GM23338 (cell line): ENCODE measurements at regions not wholly inside any gene's neighbourhood (a gene's known extent, or its start where the extent isn't known, plus 50 kb on each side); places are given as distances from the start of the nearest gene placed in this dataset.

Experiments
- ATAC-seq: fragments of 200-7000 bp; cut with Tn5 transposase; 3 replicates; pipeline ENCODE4 v1.9.1; 2020
- DNase-seq: peaks from one replicate; pipeline ENCODE4 v3.0.0-alpha.2; 2015; ENCODE audit warnings: low spot score
- H2AFZ ChIP-seq: fragments of 200-600 bp; sonication (generic); 2 replicates; pipeline ENCODE4 v1.8.0; 2016; ENCODE audit warnings: antibody characterized with exemption, mild to moderate bottlenecking, moderate library complexity
- H3F3A ChIP-seq: fragments of 200-600 bp; sonication (generic); replicated peaks from 2 replicates; pipeline ENCODE4 v1.8.0; 2017; ENCODE audit warnings: antibody characterized with exemption, mixed run types, low read depth
- H3K27ac ChIP-seq: fragments of 200-600 bp; sonication (generic); 2 replicates; pipeline ENCODE4 v1.6.1; 2016; ENCODE audit warnings: low read depth
- H3K27me3 ChIP-seq: fragments of 200-600 bp; sonication (generic); 2 replicates; pipeline ENCODE4 v1.8.0; 2016; ENCODE audit warnings: mild to moderate bottlenecking, mixed run types, moderate library complexity; ENCODE audit not compliant: insufficient read depth
- H3K36me3 ChIP-seq: fragments of 200-600 bp; sonication (generic); 2 replicates; pipeline ENCODE4 v1.8.0; 2016; ENCODE audit warnings: mild to moderate bottlenecking; ENCODE audit not compliant: insufficient read depth
- H3K4me1 ChIP-seq: fragments of 200-600 bp; sonication (generic); 2 replicates; pipeline ENCODE4 v1.8.0; 2016; ENCODE audit warnings: mild to moderate bottlenecking, moderate library complexity; ENCODE audit not compliant: insufficient read depth
- H3K4me2 ChIP-seq: fragments of 200-600 bp; sonication (generic); 2 replicates; pipeline ENCODE4 v1.7.1; 2017; ENCODE audit warnings: mixed run types
- H3K4me3 ChIP-seq: fragments of 200-600 bp; sonication (generic); 2 replicates; pipeline ENCODE4 v1.6.1; 2016; ENCODE audit warnings: mixed run types
- H3K79me2 ChIP-seq: fragments of 200-600 bp; sonication (generic); replicated peaks from 2 replicates; pipeline ENCODE4 v1.8.0; 2017; ENCODE audit warnings: mild to moderate bottlenecking; ENCODE audit not compliant: insufficient read depth
- H3K9me2 ChIP-seq: fragments of 200-600 bp; sonication (generic); 2 replicates; pipeline ENCODE4 v1.8.0; 2017; ENCODE audit not compliant: insufficient read depth
- H4K20me1 ChIP-seq: fragments of 200-600 bp; sonication (generic); replicated peaks from 2 replicates; pipeline ENCODE4 v1.8.0; 2017; ENCODE audit warnings: mild to moderate bottlenecking; ENCODE audit not compliant: insufficient read depth
- H3K27ac Mint-ChIP-seq: 2 replicates; pipeline ENCODE4 v1.8.0; 2020; ENCODE audit warnings: inconsistent platforms, mild to moderate bottlenecking, moderate library complexity, mixed read lengths
- H3K27me3 Mint-ChIP-seq: 3 replicates; pipeline ENCODE4 v1.8.0; 2022; ENCODE audit warnings: low read depth, mild to moderate bottlenecking, moderate library complexity, mixed read lengths, inconsistent platforms; ENCODE audit not compliant: insufficient read depth, poor library complexity
- H3K36me3 Mint-ChIP-seq: 3 replicates; pipeline ENCODE4 v1.8.0; 2021; ENCODE audit warnings: low read depth, mild to moderate bottlenecking, inconsistent platforms, moderate library complexity, mixed read lengths
- H3K4me1 Mint-ChIP-seq: 3 replicates; pipeline ENCODE4 v1.8.0; 2020; ENCODE audit warnings: mild to moderate bottlenecking, inconsistent platforms, mixed read lengths
- H3K4me3 Mint-ChIP-seq: 3 replicates; pipeline ENCODE4 v1.8.0; 2021; ENCODE audit warnings: moderate library complexity, mild to moderate bottlenecking, inconsistent platforms, mixed read lengths
- H3K9me3 Mint-ChIP-seq: 3 replicates; pipeline ENCODE4 v1.8.0; 2020; ENCODE audit warnings: moderate library complexity, mild to moderate bottlenecking, inconsistent platforms, mixed read lengths
- CREB1 ChIP-seq: fragments of 250-450 bp; sonication (Bioruptor Pico); IDR thresholded peaks from 2 replicates; pipeline ENCODE4 v1.5.0; 2020; ENCODE audit warnings: low read depth, mild to moderate bottlenecking, moderate library complexity
- EZH2phosphoT487 ChIP-seq: fragments of 200-600 bp; sonication (generic); IDR thresholded peaks from one replicate; pipeline ENCODE4 v1.8.1; 2018; ENCODE audit warnings: antibody characterized with exemption; ENCODE audit not compliant: unreplicated experiment
- JUNB ChIP-seq: IDR thresholded peaks from one replicate; pipeline ENCODE4 v1.6.1; 2016; ENCODE audit warnings: antibody characterized with exemption; ENCODE audit not compliant: unreplicated experiment
- POLR2AphosphoS5 ChIP-seq: IDR thresholded peaks from 2 replicates; pipeline ENCODE4 v1.6.1; 2016; ENCODE audit warnings: antibody characterized with exemption, low read depth
- ZNF331 ChIP-seq: fragments of 250-450 bp; sonication (Bioruptor Pico); IDR thresholded peaks from 2 replicates; pipeline ENCODE4 v1.5.0; 2020; ENCODE audit warnings: low read depth, mild to moderate bottlenecking, moderate library complexity
- ZNF462 ChIP-seq: fragments of 250-450 bp; sonication (Bioruptor Pico); IDR thresholded peaks from 2 replicates; pipeline ENCODE4 v1.5.0; 2020; ENCODE audit warnings: mild to moderate bottlenecking, moderate library complexity
- TF ChIP-seq, protein P1 (sequence below): IDR thresholded peaks from 2 replicates; pipeline ENCODE4 v1.6.1; 2016; ENCODE audit warnings: antibody characterized with exemption

GRCh38 chr3:99468918-99469317 is 169.5 kb upstream of the COL8A1 start (continued):
- TF ChIP-seq ZNF462 = no peak
- TF ChIP-seq CREB1 (CRISPR knock-in tag) = no peak
- TF ChIP-seq POLR2AphosphoS5 = no peak
- TF ChIP-seq JUNB = no peak
- no peak for TF ChIP-seq EZH2phosphoT487
- no peak for TF ChIP-seq ZNF331
- TF ChIP-seq, protein P1, sequence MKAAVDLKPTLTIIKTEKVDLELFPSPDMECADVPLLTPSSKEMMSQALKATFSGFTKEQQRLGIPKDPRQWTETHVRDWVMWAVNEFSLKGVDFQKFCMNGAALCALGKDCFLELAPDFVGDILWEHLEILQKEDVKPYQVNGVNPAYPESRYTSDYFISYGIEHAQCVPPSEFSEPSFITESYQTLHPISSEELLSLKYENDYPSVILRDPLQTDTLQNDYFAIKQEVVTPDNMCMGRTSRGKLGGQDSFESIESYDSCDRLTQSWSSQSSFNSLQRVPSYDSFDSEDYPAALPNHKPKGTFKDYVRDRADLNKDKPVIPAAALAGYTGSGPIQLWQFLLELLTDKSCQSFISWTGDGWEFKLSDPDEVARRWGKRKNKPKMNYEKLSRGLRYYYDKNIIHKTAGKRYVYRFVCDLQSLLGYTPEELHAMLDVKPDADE = no peak

DNA sequence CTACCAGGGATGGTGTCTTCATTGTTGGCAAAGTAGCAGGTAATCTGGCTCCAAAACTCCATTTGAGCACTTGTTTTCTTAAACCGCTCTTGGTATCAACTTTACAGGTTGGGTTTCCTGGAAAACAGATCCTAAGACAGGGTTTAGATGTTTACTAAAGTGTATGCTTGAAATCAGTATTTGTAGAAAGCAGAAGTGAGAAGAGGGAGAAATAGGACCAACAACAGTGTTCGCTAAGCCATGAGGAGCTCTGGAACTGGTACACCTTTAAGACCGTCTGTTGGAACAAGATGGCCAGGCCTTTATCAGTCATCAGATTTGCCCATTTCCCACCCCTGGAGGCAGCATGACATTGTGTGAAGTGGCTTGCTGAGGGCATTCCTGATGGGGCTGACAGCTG is 171.0 kb upstream of the COL8A1 start:
- Histone ChIP-seq H3K27ac (no peak overlapping the region), H3K79me2 (no peaks in the 10 kb centered on the region), H3K4me3 (no peak overlapping the region), H3F3A (no peaks in the 10 kb centered on the region), H3K4me1 (no peaks in the 10 kb centered on the region), H3K27me3 (no peaks in the 10 kb centered on the region), H2AFZ (no peak overlapping the region), H3K36me3 (no peaks in the 10 kb centered on the region), H4K20me1 (no peaks in the 10 kb centered on the region), H3K9me2 (0 out of 2 replicates have a peak, but pooled peaks cover 3% of the 10 kb centered on the region), H3K4me2 (no peak overlapping the region)
- no peaks in the 10 kb centered on the region for H3K27me3 Mint-ChIP-seq
- H3K27ac Mint-ChIP-seq = no peak overlapping the region
- DNase-seq (no peak), ATAC-seq (no peak)
- no peaks in the 10 kb centered on the region for H3K36me3 Mint-ChIP-seq
- H3K4me3 Mint-ChIP-seq = no peak overlapping the region
- no peak for TF ChIP-seq JUNB
- no peak for TF ChIP-seq ZNF331
- TF ChIP-seq EZH2phosphoT487 = no peak
- no peaks in the 10 kb centered on the region for H3K4me1 Mint-ChIP-seq
- H3K9me3 Mint-ChIP-seq = no peaks in the 10 kb centered on the region
